ENCODE measurements at regions not wholly inside any gene's neighbourhood (a gene's known extent, or its start where the extent isn't known, plus 50 kb on each side); places are given as distances from the start of the nearest gene placed in this dataset.

GRCh38 chr13:81089371-81090157 lies 748.6 kb upstream of the SPRY2 start:
- 100% methylated on average over 1 of the region's 4 CpGs for WGBS (ENCODE audit: insufficient coverage)
- intact Hi-C loops (cut with micrococcal nuclease) = no loop called here
- no peak overlapping the region for H3K27ac Mint-ChIP-seq

GRCh38 chr13:81080911-81081454 lies 740.1 kb upstream of the SPRY2 start:
- H3K4me1 ChIP-seq (ENCODE audit: control insufficient read depth in 1 of 2, insufficient read depth in 2 of 2, low read length in 2 of 2) = no peaks in the 10 kb centered on the region
- H3K9ac ChIP-seq (ENCODE audit: insufficient read depth, low read length, poor library complexity, severe bottlenecking) = no peak overlapping the region
- no peak overlapping the region for H3K4me2 ChIP-seq (replicated peaks; ENCODE audit: extremely low read depth, low read length, poor library complexity, severe bottlenecking)
- H3K36me3 Mint-ChIP-seq = no peaks in the 10 kb centered on the region
- H3K4me3 Mint-ChIP-seq = no peak overlapping the region
- H4K20me1 ChIP-seq (ENCODE audit: insufficient read depth, low read length) = no peaks in the 10 kb centered on the region
- no peaks in the 10 kb centered on the region for H3K4me1 Mint-ChIP-seq
- peaks cover 0 to 5% (median 3%) of the 10 kb centered on the region in 7 donors for H3K9me3 Mint-ChIP-seq
- H3K27me3 Mint-ChIP-seq (ENCODE audit: low read depth in 3 of 3) = peaks cover 0 to 3% (median 0%) of the 10 kb centered on the region in 3 donors
- WGBS (ENCODE audit: insufficient coverage) = no CpG with 5 or more reads among the region's 2 CpGs
- no peak overlapping the region for H3K27ac ChIP-seq (ENCODE audit: low read depth in 1 of 2, low read length in 2 of 2)
- DNase-seq = no peak
- no peaks in the 10 kb centered on the region for H3K36me3 ChIP-seq (replicated peaks in 1 of 2; ENCODE audit: control insufficient read depth in 1 of 2, insufficient read depth in 2 of 2, low read length in 2 of 2)
- no peak overlapping the region for H3K27ac Mint-ChIP-seq
- no peaks in the 10 kb centered on the region for H3K27me3 ChIP-seq (ENCODE audit: control insufficient read depth in 2 of 2, insufficient read depth in 2 of 2, low read length in 2 of 2)
- TF ChIP-seq CTCF (IDR thresholded peaks at IDR 0.05) = no peak
- H3K4me3 ChIP-seq (replicated peaks in 1 of 3; ENCODE audit: low read depth in 2 of 3, low read length in 3 of 3) = no peak overlapping the region
- intact Hi-C loops (cut with micrococcal nuclease) = no loop called here
- no peaks in the 10 kb centered on the region for H3K79me2 ChIP-seq (ENCODE audit: insufficient read depth, low read length)
- H2AFZ ChIP-seq (ENCODE audit: insufficient read depth, low read depth, low read length, poor library complexity, severe bottlenecking) = no peak overlapping the region
- no peaks in the 10 kb centered on the region for H3K9me3 ChIP-seq (replicated peaks in 1 of 2; ENCODE audit: control insufficient read depth in 1 of 2, insufficient read depth in 1 of 2, low read length in 2 of 2)

More at GRCh38 chr13:81089371-81090157, 748.6 kb upstream of the SPRY2 start:
- Histone ChIP-seq H3K36me3 (replicated peaks in 1 of 2; ENCODE audit: control insufficient read depth in 1 of 2, insufficient read depth in 2 of 2, low read length in 2 of 2) (no peaks in the 10 kb centered on the region), H3K9me3 (replicated peaks in 1 of 2; ENCODE audit: control insufficient read depth in 1 of 2, insufficient read depth in 1 of 2, low read length in 2 of 2) (no peaks in the 10 kb centered on the region), H3K4me3 (replicated peaks in 1 of 3; ENCODE audit: low read depth in 2 of 3, low read length in 3 of 3) (no peak overlapping the region), H3K4me2 (replicated peaks; ENCODE audit: extremely low read depth, low read length, poor library complexity, severe bottlenecking) (no peak overlapping the region), H3K79me2 (ENCODE audit: insufficient read depth, low read length) (no peaks in the 10 kb centered on the region), H3K4me1 (ENCODE audit: control insufficient read depth in 1 of 2, insufficient read depth in 2 of 2, low read length in 2 of 2) (no peaks in the 10 kb centered on the region), H3K9ac (ENCODE audit: insufficient read depth, low read length, poor library complexity, severe bottlenecking) (no peak overlapping the region), H2AFZ (ENCODE audit: insufficient read depth, low read depth, low read length, poor library complexity, severe bottlenecking) (no peak overlapping the region), H4K20me1 (ENCODE audit: insufficient read depth, low read length) (no peaks in the 10 kb centered on the region), H3K27me3 (ENCODE audit: control insufficient read depth in 2 of 2, insufficient read depth in 2 of 2, low read length in 2 of 2) (no peaks in the 10 kb centered on the region), H3K27ac (ENCODE audit: low read depth in 1 of 2, low read length in 2 of 2) (no peak overlapping the region)
- no peak for DNase-seq
- Mint-ChIP-seq H3K36me3 (no peaks in the 10 kb centered on the region), H3K9me3 (peaks cover 0 to 3% (median 2%) of the 10 kb centered on the region in 7 donors), H3K4me3 (no peak overlapping the region), H3K27me3 (ENCODE audit: low read depth in 3 of 3) (no peaks in the 10 kb centered on the region), H3K4me1 (no peaks in the 10 kb centered on the region)
- no peak for TF ChIP-seq CTCF (IDR thresholded peaks at IDR 0.05)

Data from CD14-positive monocyte (primary cell).